Activated T-helper 1 cell treated with anti-CD3 and anti-CD28 coated beads, Interleukin-12 subunit alpha, Interleukin-12 subunit beta, Interleukin-2, Interleukin-4 antibody, amounts not matched to agents 30 ng/mL and 10 ng/mL and 1 ng/mL, durations not matched to agents 14 hours and 24 hours and 36 hours (primary cell): ENCODE measurements at regions not wholly inside any gene's neighbourhood (a gene's known extent, or its start where the extent isn't known, plus 50 kb on each side); places are given as distances from the start of the nearest gene placed in this dataset.

ENCODE experiments used
- DNase-seq: peaks from one replicate; pipeline ENCODE4 v3.0.0; 2021; ENCODE audit warnings: low spot score
- H3K27ac Mint-ChIP-seq: one replicate; pipeline ENCODE4 v1.8.0; 2021; ENCODE audit warnings: mild to moderate bottlenecking, mixed read lengths
- H3K27me3 Mint-ChIP-seq: one replicate; pipeline ENCODE4 v1.8.0; 2022; ENCODE audit warnings: mild to moderate bottlenecking, moderate library complexity, mixed read lengths; ENCODE audit not compliant: insufficient read depth
- H3K36me3 Mint-ChIP-seq: one replicate; pipeline ENCODE4 v1.8.0; 2021; ENCODE audit warnings: low read depth, mixed read lengths
- H3K4me1 Mint-ChIP-seq: one replicate; pipeline ENCODE4 v1.8.0; 2021; ENCODE audit warnings: low read depth, mixed read lengths
- H3K4me3 Mint-ChIP-seq: one replicate; pipeline ENCODE4 v1.8.0; 2021; ENCODE audit warnings: mild to moderate bottlenecking, moderate library complexity, mixed read lengths
- H3K9me3 Mint-ChIP-seq: one replicate; pipeline ENCODE4 v1.8.0; 2021; ENCODE audit warnings: mixed read lengths
- intact Hi-C: fragments of 100-400 bp; cut with micrococcal nuclease; formaldehyde crosslinking; loops from one replicate; pipeline ENCODE4 v1.15.1; 2024

DNA sequence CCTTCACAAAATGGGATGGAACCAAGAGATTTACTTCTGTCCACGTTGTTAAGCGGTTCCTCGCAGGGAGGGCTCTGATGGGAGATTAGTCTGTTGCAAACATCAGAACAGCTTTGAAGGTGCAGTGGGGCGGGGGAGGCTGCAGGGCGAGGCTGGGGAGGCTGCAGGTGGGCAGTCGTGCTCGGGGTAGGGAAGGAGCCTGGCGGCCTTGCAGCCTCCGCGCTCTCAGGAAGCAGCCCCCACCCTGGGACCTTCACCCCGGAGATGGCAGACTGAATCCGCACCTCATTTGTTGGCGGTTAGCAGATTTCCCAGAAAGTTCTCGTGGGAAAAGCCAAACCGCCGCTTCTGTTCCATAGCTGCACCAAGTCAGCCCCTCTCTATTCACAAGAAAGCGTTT lies 237.3 kb downstream of the BRD1 start:
- Mint-ChIP-seq H3K9me3 (no peaks in the 10 kb centered on the region), H3K27ac (no peak overlapping the region), H3K4me1 (no peaks in the 10 kb centered on the region), H3K36me3 (peaks cover 2% of the 10 kb centered on the region), H3K4me3 (no peak overlapping the region), H3K27me3 (no peaks in the 10 kb centered on the region)
- no peak for DNase-seq
- intact Hi-C loops: no loop called here

DNA sequence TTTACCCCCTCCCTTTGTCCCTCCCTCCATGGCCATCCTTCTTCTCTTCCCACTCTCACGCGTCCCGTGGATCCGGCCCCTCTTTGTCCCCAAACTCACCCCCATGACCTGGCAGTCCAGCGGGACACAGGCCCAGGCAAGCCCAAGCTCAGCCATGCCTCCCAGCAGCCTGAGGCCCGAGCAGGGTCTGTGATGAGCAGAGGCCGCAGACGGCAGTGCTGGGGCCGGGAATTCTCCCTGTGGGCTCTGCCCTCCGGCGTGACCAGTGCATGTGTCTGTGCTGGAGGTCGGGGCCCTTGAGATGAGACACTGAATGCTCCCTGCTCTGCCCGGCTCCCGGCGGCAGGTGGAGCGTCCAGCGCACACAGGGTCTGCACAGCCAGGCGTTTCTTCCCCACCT lies 237.9 kb downstream of the BRD1 start:
- no peak overlapping the region for H3K4me3 Mint-ChIP-seq
- H3K27ac Mint-ChIP-seq: no peak overlapping the region
- intact Hi-C loops: no loop called here
- no peaks in the 10 kb centered on the region for H3K27me3 Mint-ChIP-seq
- no peak for DNase-seq
- no peaks in the 10 kb centered on the region for H3K4me1 Mint-ChIP-seq
- H3K9me3 Mint-ChIP-seq: no peaks in the 10 kb centered on the region
- H3K36me3 Mint-ChIP-seq: peaks cover 1% of the 10 kb centered on the region

DNA sequence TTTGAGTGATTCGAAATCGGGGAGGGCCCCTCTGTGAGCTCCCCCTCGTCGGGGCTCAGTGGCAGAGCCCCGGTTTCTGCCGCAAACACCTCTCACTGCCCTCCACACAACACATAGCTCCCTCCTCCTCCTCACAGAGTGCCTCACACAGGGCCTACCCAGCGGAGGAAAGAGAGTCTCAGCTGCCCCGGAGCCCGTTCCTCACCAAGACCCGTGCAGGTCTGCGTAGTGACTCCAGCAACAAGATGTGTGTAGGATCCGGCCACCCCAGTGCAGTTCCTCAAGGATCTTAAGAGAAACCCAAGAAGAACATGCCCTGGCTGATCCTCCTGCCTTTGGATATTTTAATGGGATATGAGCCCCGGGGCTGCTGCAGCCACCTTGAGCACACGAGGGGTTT lies 238.4 kb downstream of the BRD1 start:
- H3K4me3 Mint-ChIP-seq: no peak overlapping the region
- DNase-seq: no peak
- no peaks in the 10 kb centered on the region for H3K4me1 Mint-ChIP-seq
- intact Hi-C loops: no loop called here
- H3K9me3 Mint-ChIP-seq: no peaks in the 10 kb centered on the region
- no peaks in the 10 kb centered on the region for H3K36me3 Mint-ChIP-seq
- H3K27me3 Mint-ChIP-seq: no peaks in the 10 kb centered on the region
- no peak overlapping the region for H3K27ac Mint-ChIP-seq

DNA sequence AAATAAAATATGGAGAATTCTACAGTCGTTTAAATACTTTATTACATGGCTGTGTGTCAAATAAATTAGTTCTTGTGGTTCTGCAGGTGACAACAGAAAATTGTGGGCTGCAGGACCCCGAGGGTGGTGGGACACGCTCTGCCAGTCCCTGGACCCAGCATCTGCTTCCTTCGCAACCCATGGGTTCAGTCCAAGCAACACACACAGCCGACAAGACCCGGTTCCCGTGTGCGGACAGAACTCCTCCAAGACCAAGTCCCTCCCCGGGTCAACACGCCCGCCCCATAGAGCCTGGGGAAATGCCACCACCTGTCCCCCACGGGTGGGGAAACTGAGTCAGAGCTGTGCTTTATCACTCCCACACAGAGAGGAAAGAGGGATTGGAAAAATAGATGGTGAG lies 238.9 kb downstream of the BRD1 start:
- no peaks in the 10 kb centered on the region for H3K36me3 Mint-ChIP-seq
- no peak for DNase-seq
- H3K27me3 Mint-ChIP-seq: no peaks in the 10 kb centered on the region
- H3K27ac Mint-ChIP-seq: no peak overlapping the region
- H3K4me3 Mint-ChIP-seq: no peak overlapping the region
- intact Hi-C loops: no loop called here
- H3K4me1 Mint-ChIP-seq: no peaks in the 10 kb centered on the region
- no peaks in the 10 kb centered on the region for H3K9me3 Mint-ChIP-seq

DNA sequence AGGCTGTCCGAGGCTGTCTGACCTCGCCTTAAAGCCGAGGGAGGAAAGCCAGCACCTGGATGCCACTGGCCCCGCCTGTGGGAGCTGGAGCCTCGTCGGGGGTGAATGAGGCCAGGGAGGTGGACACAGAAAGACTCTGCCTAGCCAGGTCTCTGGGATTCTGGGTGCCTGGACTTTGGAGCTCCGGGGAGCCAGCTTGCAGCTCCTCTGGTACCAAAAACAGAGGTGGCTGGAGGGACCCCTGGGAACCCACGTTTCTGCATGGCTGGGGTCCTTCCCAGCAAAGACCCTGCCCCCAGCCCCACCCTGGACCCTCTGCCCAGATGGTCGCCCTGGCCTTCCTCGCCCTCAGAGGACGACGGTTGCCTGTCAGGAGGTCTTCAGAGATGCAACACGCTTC lies 239.7 kb downstream of the BRD1 start:
- Mint-ChIP-seq H3K9me3 (no peaks in the 10 kb centered on the region), H3K27me3 (no peaks in the 10 kb centered on the region), H3K27ac (no peak overlapping the region), H3K4me3 (no peak overlapping the region), H3K36me3 (no peaks in the 10 kb centered on the region), H3K4me1 (no peaks in the 10 kb centered on the region)
- intact Hi-C loops: no loop called here
- DNase-seq: no peak

DNA sequence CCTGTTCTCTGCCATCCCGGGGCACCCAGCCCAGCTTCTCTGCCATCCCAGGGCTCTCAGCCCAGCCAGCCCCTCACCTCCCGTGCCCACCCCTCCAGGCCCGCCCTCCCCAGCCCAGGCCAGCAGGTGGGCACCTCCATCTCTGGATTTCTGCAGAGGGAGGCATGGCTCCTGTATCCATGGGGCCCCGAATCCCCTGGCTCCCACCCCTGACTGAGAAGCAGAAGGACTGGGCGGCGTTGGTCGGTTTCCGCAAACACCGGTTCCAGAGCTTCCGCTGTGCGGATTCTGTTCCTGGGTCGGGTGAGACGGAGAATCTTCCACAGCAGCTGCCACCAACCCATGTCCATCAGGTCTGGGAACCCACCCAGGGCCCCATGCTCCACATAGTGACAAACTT lies 240.3 kb downstream of the BRD1 start:
- Mint-ChIP-seq H3K4me3 (no peak overlapping the region), H3K27ac (no peak overlapping the region), H3K36me3 (no peaks in the 10 kb centered on the region), H3K4me1 (no peaks in the 10 kb centered on the region), H3K27me3 (no peaks in the 10 kb centered on the region), H3K9me3 (no peaks in the 10 kb centered on the region)
- intact Hi-C loops: no loop called here
- DNase-seq: no peak

DNA sequence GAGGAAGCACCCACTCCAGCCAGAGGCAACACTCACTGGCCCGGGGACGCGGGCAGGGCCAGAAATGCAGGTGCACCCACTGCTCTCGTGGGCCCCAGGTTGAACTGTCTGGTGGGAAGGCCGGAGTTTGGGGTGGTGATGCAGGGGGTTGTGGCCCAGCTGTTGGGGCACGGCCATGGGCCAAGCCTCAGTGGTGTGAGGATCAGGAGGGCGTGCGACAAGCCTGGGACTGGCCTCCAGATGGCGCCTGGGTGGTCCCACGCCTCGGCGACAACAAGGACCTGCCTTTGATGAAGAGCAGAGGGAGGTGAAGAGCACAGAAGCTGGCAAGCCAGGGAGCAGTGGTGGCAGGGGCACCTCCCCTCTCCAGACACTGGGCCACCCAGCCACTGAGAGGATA lies 240.8 kb downstream of the BRD1 start:
- H3K27me3 Mint-ChIP-seq: no peaks in the 10 kb centered on the region
- DNase-seq: no peak
- H3K4me3 Mint-ChIP-seq: no peak overlapping the region
- H3K36me3 Mint-ChIP-seq: no peaks in the 10 kb centered on the region
- intact Hi-C loops: no loop called here
- H3K4me1 Mint-ChIP-seq: no peaks in the 10 kb centered on the region
- no peaks in the 10 kb centered on the region for H3K9me3 Mint-ChIP-seq
- H3K27ac Mint-ChIP-seq: no peak overlapping the region

DNA sequence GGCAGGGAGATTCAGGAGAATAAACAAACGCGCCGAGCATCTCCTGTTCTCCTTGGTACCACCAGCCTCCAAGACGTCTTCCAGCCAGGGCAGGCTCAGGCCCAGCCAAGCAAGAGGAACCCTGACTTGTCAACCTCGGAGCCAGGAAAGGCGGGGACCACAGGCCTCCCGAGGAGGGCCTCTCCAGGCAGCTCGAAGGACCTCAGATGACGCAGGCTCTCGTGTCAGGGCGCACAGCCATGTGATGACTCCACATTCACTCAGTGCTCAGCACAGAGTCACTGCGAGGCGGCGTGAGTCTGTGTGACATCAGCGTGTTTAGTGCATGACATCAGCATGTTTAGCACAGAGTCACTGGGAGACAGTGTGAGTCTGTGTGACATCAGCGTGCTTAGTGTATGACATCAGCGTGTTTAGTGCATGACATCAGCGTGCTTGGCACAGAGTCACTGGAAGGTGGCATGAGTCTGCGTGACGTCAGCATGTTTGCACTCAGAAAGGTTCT lies 241.4 kb downstream of the BRD1 start:
- intact Hi-C loops: no loop called here
- DNase-seq: no peak
- Mint-ChIP-seq H3K4me3 (no peak overlapping the region), H3K27ac (no peak overlapping the region), H3K4me1 (no peaks in the 10 kb centered on the region), H3K36me3 (no peaks in the 10 kb centered on the region), H3K27me3 (no peaks in the 10 kb centered on the region), H3K9me3 (no peaks in the 10 kb centered on the region)

DNA sequence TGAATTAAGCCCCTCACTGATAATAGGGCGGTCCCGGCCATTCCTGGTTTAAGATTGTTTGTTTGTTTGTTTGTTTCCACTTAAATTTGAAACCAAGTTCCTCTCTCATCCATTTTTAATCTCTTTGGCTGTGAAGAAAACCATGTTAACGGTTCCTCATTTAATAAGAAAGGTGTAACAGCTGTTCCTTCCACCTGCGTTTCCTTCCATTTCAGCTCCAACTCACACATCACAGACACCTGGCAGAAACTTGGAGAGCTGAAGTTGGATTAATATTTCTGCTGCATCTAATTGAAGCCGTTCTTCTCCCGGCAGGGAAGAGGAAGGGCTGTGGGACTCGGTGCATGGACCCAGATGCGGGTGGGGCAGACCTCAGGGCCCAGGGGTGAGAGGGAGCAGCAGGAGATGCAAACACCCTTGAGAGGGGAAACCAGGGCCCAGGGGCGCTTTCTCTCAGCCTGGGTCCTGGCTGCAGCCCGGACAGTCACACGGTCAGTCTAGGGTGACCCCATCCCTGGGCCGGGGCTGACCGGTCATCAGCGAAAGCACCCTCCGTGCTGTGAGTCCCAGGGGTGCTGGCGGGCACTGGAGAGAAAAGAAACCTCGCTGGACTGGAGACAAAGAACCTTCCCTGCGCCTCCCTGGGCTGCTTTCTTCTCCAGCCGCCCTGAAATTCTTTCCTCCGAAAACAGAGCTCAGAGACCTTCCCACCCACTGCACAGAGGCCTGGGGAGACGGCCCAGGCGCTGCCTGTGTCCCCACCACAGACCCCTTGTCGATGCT lies 242.0 kb downstream of the BRD1 start:
- H3K4me3 Mint-ChIP-seq: no peak overlapping the region
- H3K4me1 Mint-ChIP-seq: no peaks in the 10 kb centered on the region
- DNase-seq: no peak
- H3K27me3 Mint-ChIP-seq: no peaks in the 10 kb centered on the region
- H3K36me3 Mint-ChIP-seq: no peaks in the 10 kb centered on the region
- intact Hi-C loops: no loop called here
- H3K9me3 Mint-ChIP-seq: no peaks in the 10 kb centered on the region
- H3K27ac Mint-ChIP-seq: no peak overlapping the region

DNA sequence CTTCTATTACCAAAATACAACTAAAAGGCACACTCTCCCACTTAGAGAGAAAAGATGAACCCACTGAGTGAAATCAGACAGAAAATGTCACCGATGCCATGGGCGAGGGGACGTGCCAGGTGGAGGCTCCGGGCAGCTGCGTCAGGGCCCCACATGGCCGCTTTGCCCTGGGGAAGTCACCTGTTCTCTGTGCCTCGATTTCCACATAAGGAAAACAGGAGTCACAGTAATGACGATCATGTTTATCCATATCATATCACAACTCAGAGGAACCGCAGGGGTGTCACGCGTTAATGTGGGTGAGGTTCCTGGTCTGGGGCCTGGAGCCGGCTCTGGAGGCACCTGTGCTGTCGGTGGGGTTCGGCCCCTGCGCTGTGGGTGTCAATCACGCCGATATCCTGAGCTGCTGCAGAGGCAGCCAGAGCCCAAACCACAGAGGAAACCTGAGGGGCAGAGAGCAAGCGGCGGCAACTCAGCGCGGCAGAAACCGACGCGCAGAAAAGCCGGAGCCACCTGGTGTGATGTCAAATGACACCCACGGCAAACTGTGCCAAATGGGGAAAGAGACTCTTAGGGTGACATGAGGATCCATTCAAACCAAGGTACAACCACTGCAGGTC lies 243.7 kb downstream of the BRD1 start:
- DNase-seq: no peak
- Mint-ChIP-seq H3K27me3 (no peaks in the 10 kb centered on the region), H3K27ac (no peak overlapping the region), H3K9me3 (no peaks in the 10 kb centered on the region), H3K36me3 (no peaks in the 10 kb centered on the region), H3K4me3 (no peak overlapping the region), H3K4me1 (no peaks in the 10 kb centered on the region)
- intact Hi-C loops: no loop called here

DNA sequence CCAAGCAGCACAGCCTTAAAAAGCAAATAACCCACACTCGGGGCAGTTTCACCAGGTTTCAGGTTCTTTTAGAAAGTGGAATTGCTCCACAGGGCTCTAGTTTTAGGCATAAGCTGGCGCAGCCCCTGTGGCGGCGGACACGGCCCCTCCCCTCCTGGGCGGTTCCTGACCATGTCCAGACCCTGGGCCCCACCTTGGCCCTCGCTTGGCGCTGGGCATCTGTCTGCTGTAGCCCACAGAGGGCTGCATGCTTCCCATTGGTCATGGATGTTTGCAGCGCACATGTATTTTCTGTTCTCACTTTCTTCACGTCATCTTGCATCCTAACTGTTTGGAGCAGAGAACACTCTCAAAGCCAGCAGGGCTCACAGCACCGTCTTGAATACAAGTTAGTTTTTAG lies 244.3 kb downstream of the BRD1 start:
- Mint-ChIP-seq H3K4me1 (no peaks in the 10 kb centered on the region), H3K27ac (no peak overlapping the region), H3K27me3 (no peaks in the 10 kb centered on the region), H3K4me3 (no peak overlapping the region), H3K36me3 (no peaks in the 10 kb centered on the region), H3K9me3 (peaks cover 4% of the 10 kb centered on the region)
- no peak for DNase-seq
- intact Hi-C loops: no loop called here

DNA sequence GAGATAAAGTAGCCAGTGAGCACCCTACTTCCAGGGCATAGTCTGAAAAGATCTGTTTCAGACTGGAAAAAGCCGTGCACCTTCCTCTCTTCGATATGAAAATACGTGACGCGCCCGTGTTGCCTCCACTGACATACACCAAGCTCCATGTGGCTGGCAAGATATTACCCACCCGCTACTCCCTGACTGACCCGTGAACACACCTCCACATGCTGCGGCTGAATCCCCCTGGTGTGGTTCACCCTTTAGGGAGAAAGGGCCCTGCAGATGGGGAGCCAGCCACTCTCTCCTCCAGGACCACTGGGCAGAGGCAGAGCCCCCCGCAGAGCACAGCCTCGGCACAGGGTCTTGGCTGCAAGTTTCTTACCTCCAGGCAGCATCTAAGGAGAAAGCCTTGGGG lies 245.0 kb downstream of the BRD1 start:
- no peak overlapping the region for H3K27ac Mint-ChIP-seq
- no peaks in the 10 kb centered on the region for H3K36me3 Mint-ChIP-seq
- intact Hi-C loops: no loop called here
- no peaks in the 10 kb centered on the region for H3K4me1 Mint-ChIP-seq
- H3K9me3 Mint-ChIP-seq: peaks cover 4% of the 10 kb centered on the region
- H3K4me3 Mint-ChIP-seq: no peak overlapping the region
- DNase-seq: no peak
- no peaks in the 10 kb centered on the region for H3K27me3 Mint-ChIP-seq

DNA sequence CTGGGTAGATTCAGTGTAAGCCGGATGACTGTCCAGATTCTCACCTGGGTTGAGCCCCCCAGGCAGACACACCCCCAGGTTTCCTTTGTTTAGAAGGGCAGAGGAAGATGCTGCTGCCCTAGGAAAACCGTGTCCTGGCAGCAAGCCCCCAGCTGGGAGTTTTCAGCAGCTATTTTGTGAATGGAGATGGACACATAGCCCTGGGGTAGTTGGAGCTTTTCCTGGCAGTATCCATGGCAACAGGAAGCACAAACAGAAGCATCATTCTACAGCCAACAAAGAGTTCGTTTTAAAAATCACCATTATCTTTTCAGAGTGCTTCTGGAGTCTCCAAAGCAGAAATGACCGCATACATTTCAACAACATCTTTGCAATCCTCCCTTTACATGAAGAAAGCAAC lies 245.5 kb downstream of the BRD1 start:
- Mint-ChIP-seq H3K9me3 (peaks cover 4% of the 10 kb centered on the region), H3K4me3 (no peak overlapping the region), H3K36me3 (no peaks in the 10 kb centered on the region), H3K27me3 (no peaks in the 10 kb centered on the region), H3K4me1 (no peaks in the 10 kb centered on the region), H3K27ac (no peak overlapping the region)
- intact Hi-C loops: no loop called here
- no peak for DNase-seq
